H1 (cell line): ENCODE measurements at regions not wholly inside any gene's neighbourhood (a gene's known extent, or its start where the extent isn't known, plus 50 kb on each side); places are given as distances from the start of the nearest gene placed in this dataset.

Experiments
- CBX5 ChIP-seq: fragments of 300-800, 300-1000 bp; sonication (generic); IDR thresholded peaks from 2 replicates; pipeline ENCODE4 v1.7.1; 2016; ENCODE audit warnings: antibody characterized with exemption, low read length, low read depth
- CREB1 ChIP-seq: IDR thresholded peaks from 2 replicates; pipeline ENCODE4 v1.6.1; 2012; ENCODE audit warnings: inconsistent platforms
- EP300 ChIP-seq, 2 experiments: IDR thresholded peaks; 1 replicate in 1 of 2; 2 replicates in 1 of 2; pipeline ENCODE4 v1.6.1; 2011 to 2012; ENCODE audit warnings: low read depth in 2 of 2, low read length in 2 of 2, mild to moderate bottlenecking in 2 of 2, borderline replicate concordance in 1 of 2, inconsistent platforms in 1 of 2, moderate library complexity in 1 of 2
- EZH2 ChIP-seq: fragments of 200-600 bp; sonication (generic); IDR thresholded peaks from 2 replicates; pipeline ENCODE4 v1.7.1; 2012; ENCODE audit warnings: low read depth, mild to moderate bottlenecking, moderate library complexity, low read length, inconsistent platforms; ENCODE audit not compliant: severe bottlenecking
- JUN ChIP-seq: IDR thresholded peaks from 2 replicates; pipeline ENCODE4 v1.6.1; 2011; ENCODE audit warnings: low read depth, mild to moderate bottlenecking, improper control_type of control experiment, low read length
- NRF1 ChIP-seq: IDR thresholded peaks from 2 replicates; pipeline ENCODE4 v1.6.1; 2011; ENCODE audit warnings: mild to moderate bottlenecking, low read depth, low read length, improper control_type of control experiment
- POLR2A ChIP-seq, 2 experiments: IDR thresholded peaks; 1 replicate in 1 of 2; 2 replicates in 1 of 2; pipeline ENCODE4 v1.6.1; 2011; ENCODE audit warnings: low read depth in 2 of 2, low read length in 2 of 2, mild to moderate bottlenecking in 2 of 2; ENCODE audit errors: control extremely low read depth in 1 of 2
- POLR2AphosphoS5 ChIP-seq: IDR thresholded peaks from 2 replicates; pipeline ENCODE4 v1.6.1; 2011; ENCODE audit warnings: low read depth, low read length
- SP2 ChIP-seq: IDR thresholded peaks from 2 replicates; pipeline ENCODE4 v1.6.1; 2012; ENCODE audit warnings: mild to moderate bottlenecking, low read length, inconsistent platforms
- YY1 ChIP-seq: IDR thresholded peaks from 2 replicates; pipeline ENCODE4 v1.6.1; 2011; ENCODE audit warnings: low read depth, mild to moderate bottlenecking, low read length
- TF ChIP-seq, protein P1 (sequence below), 3 experiments: IDR thresholded peaks; 1 replicate in 2 of 3; 2 replicates in 1 of 3; pipeline versions ENCODE4 v1.5.1 to v1.6.1; 2011; ENCODE audit warnings: low read length in 3 of 3, mild to moderate bottlenecking in 3 of 3, inconsistent platforms in 2 of 3, low read depth in 1 of 3, moderate library complexity in 1 of 3; ENCODE audit not compliant: insufficient read depth in 1 of 3; ENCODE audit errors: control extremely low read depth in 1 of 3
- TF ChIP-seq, protein P2 (sequence below): IDR thresholded peaks from 2 replicates; pipeline ENCODE4 v1.6.1; 2012; ENCODE audit warnings: inconsistent platforms

DNA sequence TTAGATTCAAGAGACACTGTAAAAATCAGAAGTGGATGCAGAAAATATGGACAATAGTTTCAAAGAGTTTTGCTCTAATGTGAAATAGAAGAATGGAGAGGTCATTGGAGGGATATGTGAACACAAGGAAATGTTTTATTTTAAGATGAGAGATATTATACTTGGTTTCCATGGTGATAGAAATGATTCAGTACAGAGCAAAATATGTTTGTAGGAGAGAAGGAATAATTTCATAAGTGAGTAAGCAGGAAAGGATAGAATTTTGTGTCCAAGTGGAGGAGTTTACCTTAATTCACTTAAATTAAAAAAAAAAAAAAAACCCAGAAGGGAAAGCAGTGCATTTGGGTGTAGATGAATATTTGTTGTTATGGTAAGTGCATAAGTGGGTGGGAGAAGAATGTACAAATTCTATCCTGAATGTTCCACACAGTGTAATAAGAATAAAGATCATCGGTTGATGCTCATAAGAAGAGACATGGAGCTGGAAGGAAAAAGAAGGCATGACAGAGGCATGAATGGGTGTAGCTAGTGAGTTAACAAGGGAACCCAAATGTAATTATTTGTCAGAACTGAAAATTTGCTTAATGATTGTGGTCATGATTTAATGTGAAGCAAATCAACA is 688.9 kb upstream of the GJE1 start:
- TF ChIP-seq, protein P1, sequence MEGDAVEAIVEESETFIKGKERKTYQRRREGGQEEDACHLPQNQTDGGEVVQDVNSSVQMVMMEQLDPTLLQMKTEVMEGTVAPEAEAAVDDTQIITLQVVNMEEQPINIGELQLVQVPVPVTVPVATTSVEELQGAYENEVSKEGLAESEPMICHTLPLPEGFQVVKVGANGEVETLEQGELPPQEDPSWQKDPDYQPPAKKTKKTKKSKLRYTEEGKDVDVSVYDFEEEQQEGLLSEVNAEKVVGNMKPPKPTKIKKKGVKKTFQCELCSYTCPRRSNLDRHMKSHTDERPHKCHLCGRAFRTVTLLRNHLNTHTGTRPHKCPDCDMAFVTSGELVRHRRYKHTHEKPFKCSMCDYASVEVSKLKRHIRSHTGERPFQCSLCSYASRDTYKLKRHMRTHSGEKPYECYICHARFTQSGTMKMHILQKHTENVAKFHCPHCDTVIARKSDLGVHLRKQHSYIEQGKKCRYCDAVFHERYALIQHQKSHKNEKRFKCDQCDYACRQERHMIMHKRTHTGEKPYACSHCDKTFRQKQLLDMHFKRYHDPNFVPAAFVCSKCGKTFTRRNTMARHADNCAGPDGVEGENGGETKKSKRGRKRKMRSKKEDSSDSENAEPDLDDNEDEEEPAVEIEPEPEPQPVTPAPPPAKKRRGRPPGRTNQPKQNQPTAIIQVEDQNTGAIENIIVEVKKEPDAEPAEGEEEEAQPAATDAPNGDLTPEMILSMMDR (IDR thresholded peaks at IDR 0.05; ENCODE audit: control extremely low read depth in 1 of 3, insufficient read depth in 1 of 3, low read depth in 1 of 3, low read length in 3 of 3): no peak
- TF ChIP-seq CBX5 (no peak), POLR2AphosphoS5 (no peak), YY1 (no peak), SP2 (no peak), POLR2A (IDR thresholded peaks at IDR 0.05; ENCODE audit: control extremely low read depth in 1 of 2, low read depth in 2 of 2, low read length in 2 of 2) (no peak), EZH2 (no peak), JUN (no peak), NRF1 (no peak), EP300 (IDR thresholded peaks at IDR 0.05; ENCODE audit: borderline replicate concordance in 1 of 2, low read depth in 2 of 2, low read length in 2 of 2) (no peak), CREB1 (no peak)
- TF ChIP-seq, protein P2, sequence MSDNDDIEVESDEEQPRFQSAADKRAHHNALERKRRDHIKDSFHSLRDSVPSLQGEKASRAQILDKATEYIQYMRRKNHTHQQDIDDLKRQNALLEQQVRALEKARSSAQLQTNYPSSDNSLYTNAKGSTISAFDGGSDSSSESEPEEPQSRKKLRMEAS: no peak
